ENCODE measurements at regions not wholly inside any gene's neighbourhood (a gene's known extent, or its start where the extent isn't known, plus 50 kb on each side); places are given as distances from the start of the nearest gene placed in this dataset.

- no peak for DNase-seq (ENCODE audit: low spot score)
Measured at GRCh38 chr12:58139894-58140293, 198.5 kb downstream of the ATP23 start.

- DNase-seq (ENCODE audit: low spot score), result no peak
Measured at GRCh38 chr12:58140395-58140794, 199.0 kb downstream of the ATP23 start.

GRCh38 chr12:58142991-58143390, 201.6 kb downstream of the ATP23 start:
- no peak for DNase-seq (ENCODE audit: low spot score)

- no peak for DNase-seq (ENCODE audit: low spot score)
Measured at GRCh38 chr12:58143498-58143995, 202.2 kb downstream of the ATP23 start.

GRCh38 chr12:58148405-58148804, 207.0 kb downstream of the ATP23 start:
- no peak for DNase-seq (ENCODE audit: low spot score)

GRCh38 chr12:58148976-58149375, 207.6 kb downstream of the ATP23 start:
- no peak for DNase-seq (ENCODE audit: low spot score)

- DNase-seq (ENCODE audit: low spot score), result no peak
Measured at GRCh38 chr12:58154359-58154758, 213.0 kb downstream of the ATP23 start.

- DNase-seq (ENCODE audit: low spot score), result no peak
Measured at GRCh38 chr12:58156697-58157096, 215.3 kb downstream of the ATP23 start.

- DNase-seq (ENCODE audit: low spot score), result no peak
Measured at GRCh38 chr12:58159941-58160340, 218.6 kb downstream of the ATP23 start.

- no peak for DNase-seq (ENCODE audit: low spot score)
Measured at GRCh38 chr12:58161773-58162172, 220.4 kb downstream of the ATP23 start.

- no peak for DNase-seq (ENCODE audit: low spot score)
Measured at GRCh38 chr12:58163021-58163420, 221.7 kb downstream of the ATP23 start.

GRCh38 chr12:58166643-58167042, 225.3 kb downstream of the ATP23 start:
- DNase-seq (ENCODE audit: low spot score), result no peak

GRCh38 chr12:58167622-58168021, 226.3 kb downstream of the ATP23 start:
- DNase-seq (ENCODE audit: low spot score), result no peak

- no peak for DNase-seq (ENCODE audit: low spot score)
Measured at GRCh38 chr12:58169826-58170225, 228.5 kb downstream of the ATP23 start.

GRCh38 chr12:58171914-58172313, 230.5 kb downstream of the ATP23 start:
- no peak for DNase-seq (ENCODE audit: low spot score)

GRCh38 chr12:58172433-58173073, 231.2 kb downstream of the ATP23 start:
- DNase-seq (ENCODE audit: low spot score), result no peak

GRCh38 chr12:58174316-58174715, 232.9 kb downstream of the ATP23 start:
- no peak for DNase-seq (ENCODE audit: low spot score)

- DNase-seq (ENCODE audit: low spot score), result peak; percentile 9
Measured at GRCh38 chr12:58176296-58176869, 235.0 kb downstream of the ATP23 start.

GRCh38 chr12:58177366-58177765, 236.0 kb downstream of the ATP23 start:
- no peak for DNase-seq (ENCODE audit: low spot score)

- no peak for DNase-seq (ENCODE audit: low spot score)
Measured at GRCh38 chr12:58184212-58184611, 242.8 kb downstream of the ATP23 start.

GRCh38 chr12:58186401-58186800, 245.0 kb downstream of the ATP23 start:
- DNase-seq (ENCODE audit: low spot score), result no peak

- no peak for DNase-seq (ENCODE audit: low spot score)
Measured at GRCh38 chr12:58186914-58187313, 245.5 kb downstream of the ATP23 start.

GRCh38 chr12:58189030-58189429, 247.7 kb downstream of the ATP23 start:
- no peak for DNase-seq (ENCODE audit: low spot score)

GRCh38 chr12:58189893-58190292, 248.5 kb downstream of the ATP23 start:
- no peak for DNase-seq (ENCODE audit: low spot score)
